22Rv1 (cell line): ENCODE measurements at regions not wholly inside any gene's neighbourhood (a gene's known extent, or its start where the extent isn't known, plus 50 kb on each side); places are given as distances from the start of the nearest gene placed in this dataset.

Experiments used
- ZFX ChIP-seq: fragments of 450-650 bp; IDR thresholded peaks from 2 replicates; pipeline ENCODE4 v1.6.1; 2017; ENCODE audit warnings: antibody characterized with exemption, borderline replicate concordance
- TF ChIP-seq, protein P1 (sequence below): fragments of 450-650 bp; IDR thresholded peaks from 2 replicates; pipeline ENCODE4 v1.5.1; 2017; ENCODE audit warnings: mild to moderate bottlenecking

DNA sequence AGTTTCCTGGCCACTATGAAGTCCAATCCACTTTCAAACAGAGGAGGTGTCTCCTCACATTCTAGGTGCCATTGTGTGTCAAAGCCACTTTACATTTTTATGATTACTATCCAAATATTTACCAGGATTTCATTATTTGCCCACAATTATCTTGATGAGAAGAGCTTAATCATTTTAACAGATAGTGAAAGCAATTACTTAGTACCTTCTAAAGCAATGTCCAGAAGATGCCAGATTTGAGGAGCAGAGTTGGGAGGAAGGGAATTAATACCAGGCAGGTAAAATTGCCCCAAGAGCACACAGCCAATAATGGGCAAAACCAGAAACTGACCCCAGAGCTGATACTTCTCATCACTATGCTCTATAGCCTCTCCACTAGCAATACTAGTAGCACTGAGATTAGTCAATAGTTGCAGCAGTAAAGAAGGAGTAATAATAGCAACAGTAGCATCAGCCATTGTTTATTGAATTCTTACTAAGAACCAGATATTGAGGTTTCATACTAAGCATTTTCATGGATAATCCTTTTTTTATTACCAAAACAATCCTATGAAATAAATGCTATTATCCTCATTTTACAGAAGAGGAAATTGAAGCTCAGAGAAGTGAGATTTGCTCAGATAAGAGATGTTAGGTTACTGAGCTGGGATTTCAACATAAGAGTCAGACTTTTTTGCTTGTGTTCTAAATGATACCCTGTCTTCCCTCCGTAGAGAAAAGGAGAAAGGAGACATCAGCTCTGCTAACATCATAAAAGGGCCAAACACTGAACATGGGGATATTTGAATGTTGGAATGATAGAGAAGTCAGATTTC lies 509.3 kb upstream of the CFAP20DC start:
- TF ChIP-seq, protein P1, sequence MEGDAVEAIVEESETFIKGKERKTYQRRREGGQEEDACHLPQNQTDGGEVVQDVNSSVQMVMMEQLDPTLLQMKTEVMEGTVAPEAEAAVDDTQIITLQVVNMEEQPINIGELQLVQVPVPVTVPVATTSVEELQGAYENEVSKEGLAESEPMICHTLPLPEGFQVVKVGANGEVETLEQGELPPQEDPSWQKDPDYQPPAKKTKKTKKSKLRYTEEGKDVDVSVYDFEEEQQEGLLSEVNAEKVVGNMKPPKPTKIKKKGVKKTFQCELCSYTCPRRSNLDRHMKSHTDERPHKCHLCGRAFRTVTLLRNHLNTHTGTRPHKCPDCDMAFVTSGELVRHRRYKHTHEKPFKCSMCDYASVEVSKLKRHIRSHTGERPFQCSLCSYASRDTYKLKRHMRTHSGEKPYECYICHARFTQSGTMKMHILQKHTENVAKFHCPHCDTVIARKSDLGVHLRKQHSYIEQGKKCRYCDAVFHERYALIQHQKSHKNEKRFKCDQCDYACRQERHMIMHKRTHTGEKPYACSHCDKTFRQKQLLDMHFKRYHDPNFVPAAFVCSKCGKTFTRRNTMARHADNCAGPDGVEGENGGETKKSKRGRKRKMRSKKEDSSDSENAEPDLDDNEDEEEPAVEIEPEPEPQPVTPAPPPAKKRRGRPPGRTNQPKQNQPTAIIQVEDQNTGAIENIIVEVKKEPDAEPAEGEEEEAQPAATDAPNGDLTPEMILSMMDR: no peak
- TF ChIP-seq ZFX: no peak
